Neural cell (in vitro differentiated cells): ENCODE measurements at regions not wholly inside any gene's neighbourhood (a gene's known extent, or its start where the extent isn't known, plus 50 kb on each side); places are given as distances from the start of the nearest gene placed in this dataset.

ENCODE experiments used
- H2AFZ ChIP-seq: fragments of 200-600, 300-800 bp; sonication (generic), shearing (Covaris generic); 2 replicates; pipeline ENCODE4 v1.6.0; 2014; ENCODE audit warnings: low read depth, mild to moderate bottlenecking, antibody characterized with exemption, low read length, moderate library complexity
- H3F3A ChIP-seq: fragments of 200-600 bp; shearing (Covaris generic); 2 replicates; pipeline ENCODE4 v1.6.1; 2016; ENCODE audit warnings: mild to moderate bottlenecking, moderate library complexity, mixed read lengths, antibody characterized with exemption, low read length; ENCODE audit not compliant: insufficient read depth, poor library complexity, severe bottlenecking
- H3K27ac ChIP-seq: fragments of 200-600, 300-800 bp; sonication (generic), shearing (Covaris generic); 2 replicates; pipeline ENCODE4 v1.5.1; 2014; ENCODE audit warnings: mild to moderate bottlenecking, low read length, moderate library complexity
- H3K27me3 ChIP-seq: fragments of 300-800, 200-600 bp; sonication (generic), shearing (Covaris generic); 2 replicates; pipeline ENCODE4 v1.6.0; 2014; ENCODE audit warnings: mild to moderate bottlenecking, low read depth, low read length, moderate library complexity; ENCODE audit not compliant: insufficient read depth
- H3K36me3 ChIP-seq: fragments of 300-800, 200-600 bp; sonication (generic), shearing (Covaris generic); 2 replicates; pipeline ENCODE4 v1.5.1; 2014; ENCODE audit warnings: mild to moderate bottlenecking, antibody characterized with exemption, low read length, moderate library complexity; ENCODE audit not compliant: insufficient read depth
- H3K4me2 ChIP-seq: fragments of 300-800, 200-600 bp; sonication (generic), shearing (Covaris generic); 2 replicates; pipeline ENCODE4 v1.6.0; 2014; ENCODE audit warnings: mild to moderate bottlenecking, low read length
- H3K4me3 ChIP-seq: fragments of 300-800, 200-600 bp; sonication (generic), shearing (Covaris generic); 2 replicates; pipeline ENCODE4 v1.5.1; 2014; ENCODE audit warnings: mild to moderate bottlenecking, low read length, moderate library complexity
- H3K79me2 ChIP-seq: fragments of 200-600 bp; shearing (Covaris generic); replicated peaks from 2 replicates; pipeline ENCODE4 v1.6.0; 2014; ENCODE audit warnings: mild to moderate bottlenecking, low read length, moderate library complexity; ENCODE audit not compliant: insufficient read depth
- H3K9ac ChIP-seq: fragments of 300-800, 200-600 bp; sonication (generic), shearing (Covaris generic); 2 replicates; pipeline ENCODE4 v1.6.1; 2016; ENCODE audit warnings: mild to moderate bottlenecking, low read length, mixed read lengths
- H3K9me2 ChIP-seq: fragments of 200-600 bp; shearing (Covaris generic); 2 replicates; pipeline ENCODE4 v1.6.1; 2016; ENCODE audit warnings: mild to moderate bottlenecking, low read length, mixed read lengths; ENCODE audit not compliant: insufficient read depth
- H3K9me3 ChIP-seq: fragments of 200-600, 300-800 bp; sonication (generic), shearing (Covaris generic); 2 replicates; pipeline ENCODE4 v1.6.1; 2016; ENCODE audit warnings: mild to moderate bottlenecking, mixed run types, low read length, moderate library complexity, mixed read lengths
- H4K20me1 ChIP-seq: fragments of 200-600 bp; shearing (Covaris generic); 2 replicates; pipeline ENCODE4 v1.6.1; 2016; ENCODE audit warnings: mild to moderate bottlenecking, mixed run types; ENCODE audit not compliant: insufficient read depth
- EP300 ChIP-seq: fragments of 450-650 bp; conservative IDR thresholded peaks from 2 replicates; pipeline ENCODE4 v1.6.1; 2014; ENCODE audit warnings: antibody characterized with exemption, mild to moderate bottlenecking, moderate library complexity; ENCODE audit not compliant: poor library complexity, severe bottlenecking
- EZH2 ChIP-seq: fragments of 200-600, 300-800 bp; shearing (Covaris generic), sonication (generic); IDR thresholded peaks from 2 replicates; pipeline ENCODE4 v1.6.1; 2014; ENCODE audit warnings: antibody characterized with exemption, low read length, borderline replicate concordance, mild to moderate bottlenecking; ENCODE audit not compliant: insufficient read depth, poor library complexity, severe bottlenecking
- MXI1 ChIP-seq: fragments of 450-650 bp; conservative IDR thresholded peaks from 2 replicates; pipeline ENCODE4 v1.6.1; 2014; ENCODE audit warnings: antibody characterized with exemption, mild to moderate bottlenecking; ENCODE audit not compliant: poor library complexity, severe bottlenecking
- POLR2AphosphoS5 ChIP-seq: IDR thresholded peaks from 2 replicates; pipeline ENCODE4 v1.6.1; 2012
- RAD21 ChIP-seq: fragments of 450-650 bp; conservative IDR thresholded peaks from 2 replicates; pipeline ENCODE4 v1.6.1; 2014; ENCODE audit warnings: antibody characterized with exemption, mild to moderate bottlenecking, moderate library complexity
- SMC3 ChIP-seq: fragments of 450-650 bp; conservative IDR thresholded peaks from 2 replicates; pipeline ENCODE4 v1.6.1; 2014; ENCODE audit warnings: antibody characterized with exemption, mild to moderate bottlenecking, moderate library complexity; ENCODE audit not compliant: poor library complexity
- TAF1 ChIP-seq: IDR thresholded peaks from 2 replicates; pipeline ENCODE4 v1.6.1; 2012; ENCODE audit warnings: low read depth
- TF ChIP-seq, protein P1 (sequence below): IDR thresholded peaks from 2 replicates; pipeline ENCODE4 v1.6.1; 2012; ENCODE audit warnings: borderline replicate concordance
- TF ChIP-seq, protein P2 (sequence below): fragments of 450-650 bp; IDR thresholded peaks from 2 replicates; pipeline ENCODE4 v1.5.1; 2014; ENCODE audit warnings: antibody characterized with exemption, mild to moderate bottlenecking, moderate library complexity; ENCODE audit not compliant: poor library complexity, severe bottlenecking

DNA sequence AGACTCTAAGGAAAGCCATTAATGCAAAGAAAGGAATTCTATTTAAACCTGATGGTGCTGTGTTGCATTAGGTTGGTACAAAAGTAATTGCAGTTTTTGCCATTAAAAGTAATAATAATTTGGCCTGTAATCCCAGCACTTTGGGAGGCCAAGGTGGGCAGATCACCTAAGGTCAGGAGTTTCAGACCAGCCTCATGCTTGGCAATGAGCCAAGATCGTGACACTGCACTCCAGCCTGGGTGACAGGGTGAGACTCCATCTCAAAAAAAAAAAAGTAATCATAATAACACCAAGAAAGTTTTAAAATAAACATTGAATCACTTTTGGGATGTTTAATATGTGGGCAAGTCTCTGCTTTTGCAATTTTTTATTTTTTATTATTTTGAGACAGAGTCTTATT, 107.3 kb upstream of the FRMD4A start:
- Histone ChIP-seq H3K9ac (no peak overlapping the region), H3K36me3 (no peaks in the 10 kb centered on the region), H3F3A (no peaks in the 10 kb centered on the region), H3K79me2 (no peaks in the 10 kb centered on the region), H3K27me3 (no peaks in the 10 kb centered on the region), H3K4me2 (no peak overlapping the region), H2AFZ (no peak overlapping the region), H3K27ac (no peak overlapping the region), H3K9me2 (no peaks in the 10 kb centered on the region), H3K4me3 (no peak overlapping the region), H4K20me1 (no peaks in the 10 kb centered on the region), H3K9me3 (no peaks in the 10 kb centered on the region)
- TF ChIP-seq EP300, result no peak
- no peak for TF ChIP-seq RAD21

DNA sequence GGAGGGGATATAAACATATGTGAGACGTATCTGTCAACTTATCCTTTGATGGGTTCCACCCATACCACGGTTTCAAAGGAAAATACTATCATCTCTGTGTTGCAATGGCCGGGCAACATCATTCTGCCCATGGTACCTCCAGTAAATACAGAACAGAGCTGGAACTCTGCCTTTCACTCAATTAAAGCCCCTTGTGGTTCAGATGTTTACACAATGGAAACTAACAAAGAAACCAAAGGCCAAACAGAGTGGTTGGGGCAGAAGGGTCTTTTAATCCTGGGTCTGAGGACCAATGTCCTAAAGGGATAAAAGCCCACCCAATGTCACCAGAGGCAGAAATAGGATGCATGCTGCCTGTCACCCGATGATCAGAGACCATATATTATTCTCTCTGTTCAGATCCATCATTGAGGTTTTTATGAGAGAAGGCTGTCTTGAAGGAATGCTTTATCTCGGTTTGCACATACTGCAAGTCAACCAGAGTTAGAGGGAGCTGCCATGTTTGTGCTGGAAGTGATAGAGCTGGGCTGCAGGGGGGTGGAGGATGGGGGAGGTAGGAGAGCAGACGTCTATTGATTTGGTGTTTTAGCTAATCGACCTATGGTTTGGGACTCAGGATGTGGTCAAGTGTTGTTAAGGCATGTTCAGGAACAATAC, 105.4 kb upstream of the FRMD4A start:
- Histone ChIP-seq H3K9me3 (no peaks in the 10 kb centered on the region), H3K27ac (no peak overlapping the region), H3F3A (no peaks in the 10 kb centered on the region), H3K27me3 (peaks cover 14% of the 10 kb centered on the region), H3K9me2 (no peaks in the 10 kb centered on the region), H2AFZ (no peak overlapping the region), H3K4me3 (no peak overlapping the region), H4K20me1 (no peaks in the 10 kb centered on the region), H3K79me2 (no peaks in the 10 kb centered on the region), H3K9ac (no peak overlapping the region), H3K36me3 (no peaks in the 10 kb centered on the region), H3K4me2 (no peak overlapping the region)
- TF ChIP-seq, protein P1, sequence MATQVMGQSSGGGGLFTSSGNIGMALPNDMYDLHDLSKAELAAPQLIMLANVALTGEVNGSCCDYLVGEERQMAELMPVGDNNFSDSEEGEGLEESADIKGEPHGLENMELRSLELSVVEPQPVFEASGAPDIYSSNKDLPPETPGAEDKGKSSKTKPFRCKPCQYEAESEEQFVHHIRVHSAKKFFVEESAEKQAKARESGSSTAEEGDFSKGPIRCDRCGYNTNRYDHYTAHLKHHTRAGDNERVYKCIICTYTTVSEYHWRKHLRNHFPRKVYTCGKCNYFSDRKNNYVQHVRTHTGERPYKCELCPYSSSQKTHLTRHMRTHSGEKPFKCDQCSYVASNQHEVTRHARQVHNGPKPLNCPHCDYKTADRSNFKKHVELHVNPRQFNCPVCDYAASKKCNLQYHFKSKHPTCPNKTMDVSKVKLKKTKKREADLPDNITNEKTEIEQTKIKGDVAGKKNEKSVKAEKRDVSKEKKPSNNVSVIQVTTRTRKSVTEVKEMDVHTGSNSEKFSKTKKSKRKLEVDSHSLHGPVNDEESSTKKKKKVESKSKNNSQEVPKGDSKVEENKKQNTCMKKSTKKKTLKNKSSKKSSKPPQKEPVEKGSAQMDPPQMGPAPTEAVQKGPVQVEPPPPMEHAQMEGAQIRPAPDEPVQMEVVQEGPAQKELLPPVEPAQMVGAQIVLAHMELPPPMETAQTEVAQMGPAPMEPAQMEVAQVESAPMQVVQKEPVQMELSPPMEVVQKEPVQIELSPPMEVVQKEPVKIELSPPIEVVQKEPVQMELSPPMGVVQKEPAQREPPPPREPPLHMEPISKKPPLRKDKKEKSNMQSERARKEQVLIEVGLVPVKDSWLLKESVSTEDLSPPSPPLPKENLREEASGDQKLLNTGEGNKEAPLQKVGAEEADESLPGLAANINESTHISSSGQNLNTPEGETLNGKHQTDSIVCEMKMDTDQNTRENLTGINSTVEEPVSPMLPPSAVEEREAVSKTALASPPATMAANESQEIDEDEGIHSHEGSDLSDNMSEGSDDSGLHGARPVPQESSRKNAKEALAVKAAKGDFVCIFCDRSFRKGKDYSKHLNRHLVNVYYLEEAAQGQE, result no peak
- TF ChIP-seq RAD21, result no peak
- TF ChIP-seq, protein P2, sequence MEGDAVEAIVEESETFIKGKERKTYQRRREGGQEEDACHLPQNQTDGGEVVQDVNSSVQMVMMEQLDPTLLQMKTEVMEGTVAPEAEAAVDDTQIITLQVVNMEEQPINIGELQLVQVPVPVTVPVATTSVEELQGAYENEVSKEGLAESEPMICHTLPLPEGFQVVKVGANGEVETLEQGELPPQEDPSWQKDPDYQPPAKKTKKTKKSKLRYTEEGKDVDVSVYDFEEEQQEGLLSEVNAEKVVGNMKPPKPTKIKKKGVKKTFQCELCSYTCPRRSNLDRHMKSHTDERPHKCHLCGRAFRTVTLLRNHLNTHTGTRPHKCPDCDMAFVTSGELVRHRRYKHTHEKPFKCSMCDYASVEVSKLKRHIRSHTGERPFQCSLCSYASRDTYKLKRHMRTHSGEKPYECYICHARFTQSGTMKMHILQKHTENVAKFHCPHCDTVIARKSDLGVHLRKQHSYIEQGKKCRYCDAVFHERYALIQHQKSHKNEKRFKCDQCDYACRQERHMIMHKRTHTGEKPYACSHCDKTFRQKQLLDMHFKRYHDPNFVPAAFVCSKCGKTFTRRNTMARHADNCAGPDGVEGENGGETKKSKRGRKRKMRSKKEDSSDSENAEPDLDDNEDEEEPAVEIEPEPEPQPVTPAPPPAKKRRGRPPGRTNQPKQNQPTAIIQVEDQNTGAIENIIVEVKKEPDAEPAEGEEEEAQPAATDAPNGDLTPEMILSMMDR, result no peak
- no peak for TF ChIP-seq POLR2AphosphoS5
- TF ChIP-seq EZH2, result no peak
- no peak for TF ChIP-seq TAF1

DNA sequence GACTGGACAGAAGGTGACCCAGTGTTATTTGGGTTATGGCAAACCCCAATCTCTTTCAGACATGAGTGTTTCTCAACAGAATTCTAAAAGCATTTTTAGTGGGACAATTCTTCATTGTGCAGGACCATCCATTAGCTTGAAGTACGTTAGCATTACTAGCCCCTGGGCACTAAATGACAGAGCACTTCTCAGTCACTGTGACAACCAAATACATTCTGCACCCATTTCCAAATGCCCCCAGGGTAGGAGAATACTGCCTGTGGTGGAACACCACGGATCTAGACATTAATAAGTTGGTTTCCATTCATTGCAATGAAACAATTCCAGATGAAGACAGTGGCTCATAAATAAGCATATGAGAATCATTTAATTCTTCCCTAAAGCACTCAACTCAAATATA, 102.4 kb upstream of the FRMD4A start:
- Histone ChIP-seq H3K9me2 (no peaks in the 10 kb centered on the region), H3K79me2 (no peaks in the 10 kb centered on the region), H4K20me1 (no peaks in the 10 kb centered on the region), H3K4me2 (no peak overlapping the region), H3K27me3 (peaks cover 17% of the 10 kb centered on the region), H3K36me3 (no peaks in the 10 kb centered on the region), H3K9ac (no peak overlapping the region), H2AFZ (no peak overlapping the region), H3K27ac (no peak overlapping the region), H3K4me3 (no peak overlapping the region), H3F3A (no peaks in the 10 kb centered on the region), H3K9me3 (no peaks in the 10 kb centered on the region)
- no peak for TF ChIP-seq EZH2
- no peak for TF ChIP-seq EP300
- no peak for TF ChIP-seq MXI1
- no peak for TF ChIP-seq RAD21
- TF ChIP-seq, protein P2, result no peak
- TF ChIP-seq TAF1, result no peak
- no peak for TF ChIP-seq SMC3
- TF ChIP-seq, protein P1, result no peak
- no peak for TF ChIP-seq POLR2AphosphoS5
